IPS-11a (cell line): ENCODE measurements at regions not wholly inside any gene's neighbourhood (a gene's known extent, or its start where the extent isn't known, plus 50 kb on each side); places are given as distances from the start of the nearest gene placed in this dataset.

Source experiments
- H3K4me3 ChIP-seq: one replicate; pipeline ENCODE4 v1.5.1; 2013; ENCODE audit warnings: low read depth, low read length, control low read depth

DNA sequence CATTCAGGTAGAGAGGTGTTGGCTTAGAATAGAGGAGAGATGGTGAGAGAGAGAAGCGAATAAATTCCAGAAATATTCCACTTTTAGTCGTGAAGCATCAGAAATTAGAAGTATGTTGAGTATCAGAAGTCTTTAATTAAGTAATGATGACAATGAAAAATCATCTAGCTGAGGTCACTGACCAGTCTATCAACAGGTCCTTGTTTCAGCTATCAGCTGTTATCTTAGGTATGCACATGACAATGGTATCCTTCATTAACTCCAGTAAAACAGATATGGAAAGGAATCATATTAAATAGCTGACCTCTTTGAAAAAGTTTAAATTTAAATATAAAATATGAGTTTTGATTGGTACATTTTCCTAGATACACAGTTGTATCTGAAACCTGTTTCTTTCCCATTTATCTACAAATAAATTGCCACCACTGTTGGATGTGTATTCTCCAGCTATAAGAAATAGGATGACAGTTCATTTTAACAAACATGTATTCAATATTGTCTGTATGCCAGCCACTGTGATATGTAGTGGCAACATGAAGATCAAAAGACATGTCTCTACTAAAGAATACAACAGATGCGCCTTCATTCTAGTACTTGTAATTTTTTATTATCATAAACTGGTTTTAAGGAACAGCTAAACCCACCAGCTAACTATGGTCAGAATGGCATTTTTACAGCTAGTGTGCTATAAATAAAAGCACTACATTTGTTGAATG lies 424.2 kb upstream of the DCN start:
- no peak overlapping the region for H3K4me3 ChIP-seq

DNA sequence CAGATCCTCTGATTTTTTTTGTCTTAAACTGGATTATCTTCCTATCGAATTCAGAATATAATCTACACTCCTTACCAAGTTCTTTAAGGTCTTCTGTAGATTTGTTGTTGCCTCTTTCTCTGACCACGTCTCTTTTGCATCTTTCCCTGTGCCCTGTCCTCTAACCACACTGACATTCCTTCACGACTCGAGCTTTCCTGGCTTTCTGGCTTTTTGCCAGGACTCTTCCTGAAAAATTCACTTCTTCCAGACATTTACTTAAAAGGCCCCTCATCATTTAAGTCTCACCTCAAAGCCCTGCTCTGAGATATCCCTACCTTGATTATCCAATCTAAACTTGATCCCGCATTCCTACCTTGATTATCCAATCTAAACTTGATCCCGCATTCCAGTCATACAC lies 422.3 kb upstream of the DCN start:
- H3K4me3 ChIP-seq: no peak overlapping the region

DNA sequence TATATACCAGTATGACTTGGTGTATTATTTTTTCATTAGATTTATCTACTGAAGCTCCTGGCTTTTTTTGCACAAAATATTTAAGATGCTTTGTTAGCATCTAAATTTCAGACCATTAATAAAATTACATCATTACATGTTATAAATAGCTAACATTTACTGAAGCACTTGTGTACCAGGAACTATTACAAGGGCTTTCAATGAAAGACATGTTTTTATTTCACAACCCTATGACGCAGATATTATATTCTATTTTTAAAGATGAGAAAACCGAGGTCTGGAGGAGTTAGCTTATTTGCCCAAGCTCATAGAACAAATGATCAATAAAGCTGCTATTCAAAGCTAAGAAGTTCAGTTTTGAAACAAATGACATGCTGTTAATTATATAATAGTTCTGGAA lies 420.4 kb upstream of the DCN start:
- no peak overlapping the region for H3K4me3 ChIP-seq

DNA sequence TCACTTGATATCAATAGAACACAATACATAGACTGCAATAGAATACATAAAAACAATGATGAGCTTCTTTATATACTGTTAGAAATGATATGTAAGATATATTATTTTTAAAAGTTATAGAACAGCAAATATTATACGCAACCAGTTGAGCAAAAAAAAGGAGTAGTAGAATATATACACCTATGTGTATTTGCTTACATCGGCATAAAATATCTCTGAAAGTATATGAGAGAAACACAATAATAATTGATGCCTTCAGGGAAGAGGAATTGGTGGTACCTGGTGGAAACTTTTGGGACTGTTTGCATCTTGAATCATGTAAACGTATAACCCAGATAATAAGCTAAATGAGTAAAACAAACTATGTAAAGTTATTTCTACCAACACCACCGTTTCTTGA lies 418.4 kb upstream of the DCN start:
- H3K4me3 ChIP-seq: no peak overlapping the region

DNA sequence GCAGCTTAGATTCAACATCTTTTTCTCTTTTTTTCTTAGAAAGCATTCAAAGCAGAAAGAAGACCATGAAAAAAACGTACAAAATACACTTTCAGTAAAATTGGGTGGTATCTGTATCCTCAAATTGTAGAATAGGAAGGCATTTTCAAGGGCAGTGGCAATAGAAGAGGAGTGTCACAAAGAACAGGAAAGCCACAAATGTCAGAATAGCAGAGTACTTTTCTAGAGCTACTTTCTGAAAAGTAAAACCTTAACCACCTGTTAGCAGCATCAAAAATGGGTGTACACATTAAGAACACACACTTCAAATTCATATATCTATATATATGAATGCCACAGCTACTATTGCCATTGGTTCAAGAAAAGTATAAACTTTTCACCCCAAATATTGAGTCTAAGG lies 412.1 kb upstream of the DCN start:
- H3K4me3 ChIP-seq: no peak overlapping the region

DNA sequence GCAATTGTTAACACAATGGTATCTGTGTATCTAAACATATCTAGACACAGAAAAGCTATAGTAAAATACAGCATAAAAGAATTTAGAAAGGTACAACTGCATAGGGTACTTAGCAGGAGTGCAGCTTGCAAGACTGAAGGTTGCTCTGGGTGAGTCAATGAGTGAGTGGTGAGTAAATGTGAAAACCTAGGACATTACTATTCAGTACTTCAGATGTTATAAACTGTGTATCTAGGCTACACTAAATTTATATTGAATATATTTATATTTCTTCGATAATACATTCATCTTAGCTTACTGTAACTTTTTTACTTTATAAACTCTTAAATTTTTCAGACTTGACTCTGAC lies 409.0 kb upstream of the DCN start:
- H3K4me3 ChIP-seq: no peak overlapping the region

DNA sequence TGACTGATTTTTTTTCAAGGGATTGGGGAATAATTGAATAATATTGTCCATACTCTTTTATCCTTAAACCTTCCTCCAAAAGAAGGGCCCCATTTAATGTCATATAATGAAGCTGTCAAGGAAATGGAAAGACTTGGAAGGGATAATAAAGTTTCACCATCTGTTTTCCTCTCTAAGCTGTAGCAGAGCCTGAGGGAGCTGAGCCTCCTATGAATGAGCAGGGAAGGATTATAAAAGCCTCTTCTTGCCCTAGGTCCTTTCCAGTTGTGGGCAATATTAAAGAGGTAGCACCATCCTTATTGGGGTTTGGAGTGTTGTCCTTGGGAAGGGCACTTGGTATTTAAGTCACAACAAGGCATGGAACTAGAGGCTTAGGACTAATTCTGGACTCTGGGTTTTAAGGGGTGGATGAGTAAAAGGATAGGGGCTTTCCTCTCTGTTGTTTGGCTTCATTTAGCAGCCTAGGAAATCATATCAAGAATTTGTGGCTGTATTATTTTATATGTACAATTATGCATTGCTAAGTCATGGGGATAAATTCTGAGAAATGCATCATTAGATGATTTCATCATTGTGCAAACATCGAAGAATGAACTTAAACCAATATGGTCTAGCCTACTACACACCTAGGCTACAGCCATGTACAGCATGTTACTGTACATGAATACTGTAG lies 408.5 kb upstream of the DCN start:
- H3K4me3 ChIP-seq: no peak overlapping the region

DNA sequence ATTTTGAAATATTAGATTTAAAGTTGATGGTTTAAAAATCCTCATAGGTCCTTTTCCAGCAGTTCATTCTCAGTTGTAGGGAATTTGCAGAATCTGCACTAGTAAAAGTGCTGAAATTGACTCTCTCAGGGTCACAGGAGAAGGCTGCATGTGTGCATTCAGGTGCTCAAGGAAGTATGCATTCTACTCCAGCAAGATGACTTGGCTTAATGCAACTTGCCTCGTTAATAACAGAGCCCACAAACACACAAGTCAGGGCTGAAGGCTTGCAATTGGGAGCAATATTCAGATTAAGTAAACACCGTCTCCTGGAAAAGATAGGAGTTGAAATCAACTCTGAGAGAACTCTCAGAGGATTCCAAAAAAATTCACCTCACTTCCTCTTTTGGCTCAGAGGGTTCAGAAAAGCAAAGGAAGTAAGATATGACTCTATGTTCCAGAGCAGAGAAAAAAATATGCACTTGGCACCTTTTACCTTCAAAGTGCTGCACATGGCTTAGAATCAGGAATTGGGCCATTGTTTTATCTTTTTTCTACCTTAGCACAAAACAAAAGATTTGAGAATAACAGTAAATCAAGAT lies 406.3 kb upstream of the DCN start:
- H3K4me3 ChIP-seq: no peak overlapping the region

DNA sequence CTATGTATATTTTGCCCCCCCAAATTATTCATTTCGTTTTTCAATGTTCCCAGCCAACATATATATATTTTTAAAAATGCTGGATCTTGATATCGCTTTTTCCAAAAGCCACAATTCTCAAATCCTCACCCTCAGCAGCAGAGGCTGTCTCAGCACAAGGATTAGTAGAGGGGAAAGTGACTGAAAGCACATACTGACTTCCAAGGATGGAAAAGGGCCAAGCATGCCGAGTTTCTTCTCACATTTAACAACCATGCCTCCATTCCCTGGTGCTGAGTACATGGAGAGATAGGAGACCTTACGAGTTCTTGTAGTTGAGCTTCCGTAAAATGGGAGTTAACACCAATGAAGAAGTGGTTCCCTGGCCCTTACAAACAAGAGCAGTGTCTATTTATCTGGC lies 403.4 kb upstream of the DCN start:
- H3K4me3 ChIP-seq: no peak overlapping the region

DNA sequence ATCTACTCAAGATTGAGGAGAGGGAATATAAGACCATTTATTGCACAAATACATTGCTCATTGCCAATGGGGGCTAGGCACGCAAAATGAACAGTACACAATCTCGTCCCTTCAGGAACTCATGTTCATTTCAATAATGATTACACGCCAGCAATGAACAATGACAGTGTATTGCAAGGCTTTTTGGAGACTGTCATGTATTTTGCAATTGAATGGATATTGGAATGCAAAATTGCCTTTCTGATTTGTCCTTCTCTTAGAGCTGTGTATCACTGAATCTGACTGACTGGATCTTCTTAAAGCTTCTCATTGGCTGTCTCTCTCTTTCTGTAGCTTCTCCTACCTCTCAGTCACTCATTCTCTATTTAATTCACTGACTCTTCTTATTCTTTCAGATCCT lies 400.2 kb upstream of the DCN start:
- H3K4me3 ChIP-seq: no peak overlapping the region

DNA sequence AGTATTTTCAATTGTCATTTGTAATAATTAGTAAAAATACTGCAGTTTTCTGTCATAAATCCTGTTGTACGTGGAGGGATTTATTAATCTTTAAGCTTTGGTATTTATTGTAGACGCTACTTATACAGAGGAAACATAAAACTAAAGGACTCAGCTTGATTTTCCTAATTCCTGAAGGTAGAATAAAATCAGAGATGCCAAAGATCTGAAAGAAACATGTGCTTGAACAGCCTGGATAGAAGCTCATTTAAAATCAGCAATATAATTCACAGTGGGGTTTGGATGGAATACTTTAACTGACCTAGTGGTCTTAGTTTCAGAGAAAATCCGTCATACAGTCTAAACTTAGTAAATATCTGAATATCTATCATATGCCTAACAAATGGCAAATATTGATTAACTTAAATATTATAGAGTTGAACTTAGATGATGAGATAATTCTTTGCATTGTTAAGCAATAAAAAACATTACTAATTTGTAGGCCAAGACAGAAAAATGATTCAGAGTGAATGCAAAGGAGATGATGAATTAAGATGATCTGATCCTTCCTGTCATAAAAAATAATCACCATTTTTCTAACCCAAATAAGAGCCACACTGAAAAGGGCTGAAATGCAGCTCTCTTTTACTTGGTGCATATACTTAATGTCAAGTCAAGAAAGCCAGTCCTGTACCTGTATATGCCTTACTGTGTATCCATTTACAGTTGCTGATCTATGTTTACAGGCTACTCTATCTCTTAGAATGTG lies 397.1 kb upstream of the DCN start:
- no peak overlapping the region for H3K4me3 ChIP-seq

DNA sequence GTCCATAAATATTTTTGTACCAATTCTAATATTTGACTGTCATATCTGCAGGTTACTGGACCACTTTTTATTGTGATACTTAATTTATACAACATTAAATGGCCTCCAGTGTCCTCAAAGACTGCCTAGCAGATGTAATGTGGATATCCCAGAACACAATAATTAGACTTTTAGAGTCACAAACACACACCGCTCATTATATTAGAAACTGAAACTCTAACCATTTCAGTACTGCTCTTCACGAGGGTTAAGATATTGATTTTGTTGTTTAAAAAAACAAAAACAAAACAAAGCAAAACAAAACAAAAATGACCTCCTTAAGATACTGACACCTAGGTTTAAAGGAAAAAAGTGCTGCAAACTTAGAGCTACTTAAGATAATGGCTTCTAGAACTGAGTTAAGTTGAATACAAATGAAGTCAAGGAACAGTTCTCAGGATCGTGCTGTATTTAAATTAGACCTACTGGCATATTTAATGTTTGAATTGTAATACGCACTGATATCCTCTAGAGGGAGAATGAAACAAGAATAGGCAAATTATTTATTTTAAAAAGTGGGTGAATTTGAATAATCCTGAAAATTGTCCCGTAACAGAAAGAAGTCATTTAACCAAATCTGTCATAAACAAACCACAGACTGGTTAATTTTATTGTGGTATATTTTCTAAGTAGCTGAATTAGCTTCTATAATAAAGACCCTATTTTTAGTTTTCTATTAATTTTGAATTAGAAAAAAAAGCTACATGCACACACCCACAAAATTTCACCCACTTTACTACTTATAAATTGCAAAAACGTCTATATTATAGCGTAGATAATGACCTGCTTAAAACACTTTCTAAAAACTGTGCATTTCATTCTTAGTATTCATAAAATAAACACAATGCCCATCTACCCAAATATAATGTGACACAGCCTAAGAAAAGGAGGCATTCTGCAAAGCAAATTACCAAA lies 395.2 kb upstream of the DCN start:
- no peak overlapping the region for H3K4me3 ChIP-seq

DNA sequence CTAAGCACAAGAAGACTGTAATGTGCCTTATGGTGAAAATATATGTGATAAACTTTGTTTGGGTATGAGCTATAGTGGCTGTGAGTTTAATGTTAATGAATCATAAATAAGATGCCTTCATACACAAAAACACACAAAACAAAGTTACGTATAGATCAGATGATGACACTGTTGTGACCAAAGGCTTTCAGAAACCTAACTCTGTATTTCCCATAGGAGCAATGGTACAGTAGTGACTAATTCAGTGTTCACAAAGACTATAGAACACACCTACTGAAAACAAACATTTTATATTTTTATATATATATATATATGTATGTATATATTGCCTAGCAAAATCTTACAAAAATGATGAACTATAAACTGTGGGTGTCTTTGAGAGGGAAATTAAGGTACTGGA lies 393.8 kb upstream of the DCN start:
- no peak overlapping the region for H3K4me3 ChIP-seq

DNA sequence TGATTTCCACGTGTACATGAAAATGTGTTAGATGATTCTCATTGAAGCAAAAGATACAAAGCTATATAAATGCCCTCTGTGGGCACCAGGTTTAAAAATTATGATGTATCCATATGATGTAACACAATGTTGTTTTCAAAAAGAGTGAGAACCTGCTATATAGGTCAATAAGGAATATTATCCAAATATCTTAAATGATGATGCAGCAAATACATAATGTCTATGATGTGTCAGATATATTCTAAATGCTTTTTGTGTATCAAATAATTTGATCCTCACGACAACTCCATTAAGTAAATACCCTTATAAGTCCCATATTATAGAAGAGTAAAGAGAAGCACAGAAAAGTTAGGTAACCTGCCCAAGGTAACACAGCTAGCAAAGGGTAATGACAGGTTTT lies 393.0 kb upstream of the DCN start:
- no peak overlapping the region for H3K4me3 ChIP-seq

DNA sequence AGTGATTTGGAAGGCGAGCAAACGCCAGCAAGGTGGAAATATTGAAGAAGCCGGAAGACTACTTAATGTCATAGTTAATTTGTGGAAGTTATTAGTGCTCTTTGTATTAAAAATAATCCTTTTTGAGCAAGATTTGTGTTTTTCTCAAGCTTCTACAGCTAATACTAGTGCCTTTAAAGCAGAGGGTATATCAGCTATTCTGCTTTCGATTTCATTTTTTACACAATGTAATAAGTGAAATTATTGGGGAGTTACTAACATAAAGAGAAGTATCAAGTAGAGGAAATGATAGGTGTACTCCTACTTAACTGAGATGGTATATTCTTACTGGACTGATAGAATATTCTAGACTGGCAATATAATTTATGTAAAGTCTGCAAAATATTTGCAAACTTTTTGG lies 392.4 kb upstream of the DCN start:
- H3K4me3 ChIP-seq: no peak overlapping the region

DNA sequence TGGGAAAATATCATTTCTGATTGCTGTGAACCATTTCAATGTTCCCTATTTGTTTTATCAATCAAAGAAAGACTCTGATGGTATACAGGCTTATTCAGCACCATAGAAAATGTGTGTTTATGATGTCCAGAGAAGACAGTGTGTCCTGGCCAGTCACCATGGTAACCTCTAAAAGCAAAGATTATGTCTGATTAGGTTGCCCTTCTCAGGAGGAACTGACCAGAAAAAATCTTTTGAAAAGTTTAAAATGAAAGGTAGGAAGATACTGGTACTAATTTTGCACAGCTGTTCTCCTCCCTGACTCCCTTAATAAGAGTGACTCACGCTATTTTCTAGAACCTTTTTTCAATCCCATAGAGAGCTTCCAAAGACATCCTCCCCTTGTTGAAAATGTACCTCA lies 391.8 kb upstream of the DCN start:
- H3K4me3 ChIP-seq: no peak overlapping the region

DNA sequence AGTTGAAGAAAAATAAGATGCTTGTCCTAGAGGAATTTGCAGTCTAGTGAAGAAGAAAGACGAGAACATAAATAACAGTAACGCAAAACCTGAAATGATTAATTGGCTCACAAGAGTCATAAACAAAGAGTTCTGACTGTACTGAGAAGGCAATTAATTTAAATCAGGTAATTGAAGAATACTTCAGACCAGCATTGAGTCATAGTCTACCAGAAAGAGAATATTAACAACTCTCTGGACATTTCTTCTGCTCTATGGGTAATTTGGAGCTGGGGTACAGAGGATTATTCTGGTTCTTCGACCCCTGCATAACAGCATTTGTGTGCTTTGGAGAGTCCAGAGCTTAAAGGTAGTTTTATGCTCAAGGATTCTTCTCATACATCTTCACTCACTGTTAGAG lies 390.3 kb upstream of the DCN start:
- H3K4me3 ChIP-seq: no peak overlapping the region

DNA sequence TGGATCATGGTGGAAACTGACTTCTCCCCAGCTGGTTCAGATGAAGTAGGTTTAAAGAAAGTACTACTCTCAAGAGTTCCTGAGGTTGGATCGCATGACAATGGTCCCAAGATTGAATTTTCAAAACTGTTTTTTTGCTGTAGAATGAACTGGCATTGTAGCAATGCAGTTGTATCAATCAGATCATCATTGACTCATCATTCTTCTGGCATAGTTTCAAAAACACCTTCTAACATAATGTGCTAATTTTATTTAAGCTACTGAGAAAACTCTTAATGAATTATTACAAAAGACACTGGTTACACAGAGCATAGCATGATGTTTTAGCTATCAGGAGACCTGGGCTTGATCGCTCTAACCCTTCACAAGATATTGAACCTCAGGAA lies 384.5 kb upstream of the DCN start:
- H3K4me3 ChIP-seq: no peak overlapping the region

DNA sequence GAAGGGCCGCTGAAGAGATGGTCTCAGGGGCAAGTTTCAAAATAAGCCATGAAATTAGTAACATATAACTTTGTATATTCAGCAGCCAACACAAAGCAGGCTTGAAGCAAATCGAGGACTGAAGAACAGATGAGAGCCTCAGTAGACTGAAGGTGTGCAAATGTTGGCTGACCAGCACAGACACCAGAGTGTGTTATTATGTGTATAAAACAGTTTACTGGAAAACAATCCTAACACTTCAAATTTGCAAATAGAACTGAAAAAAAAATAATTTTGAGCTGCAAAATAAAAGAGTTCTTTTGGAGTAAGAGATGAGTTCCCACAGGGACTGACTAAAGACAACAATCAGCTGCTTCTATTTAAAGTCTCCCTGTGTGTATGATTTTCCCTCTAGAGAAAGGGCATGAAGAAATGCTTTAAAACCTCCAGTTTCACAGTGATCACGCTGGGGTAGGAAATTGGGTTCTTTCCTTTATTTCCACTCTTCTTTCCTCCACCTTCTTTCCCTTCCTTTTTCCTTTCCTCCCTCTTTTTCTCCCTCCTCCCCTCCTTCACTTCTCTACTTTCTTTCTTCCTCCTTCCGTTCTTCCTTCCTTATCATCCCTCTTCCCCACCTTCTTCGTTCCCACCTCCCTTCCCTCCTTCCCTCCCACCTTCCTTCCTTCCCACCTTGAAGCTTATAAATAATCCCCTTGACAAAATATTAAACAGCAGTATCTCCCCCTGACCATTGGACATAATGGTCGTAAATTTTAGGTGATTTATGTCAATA lies 383.9 kb upstream of the DCN start:
- no peak overlapping the region for H3K4me3 ChIP-seq

DNA sequence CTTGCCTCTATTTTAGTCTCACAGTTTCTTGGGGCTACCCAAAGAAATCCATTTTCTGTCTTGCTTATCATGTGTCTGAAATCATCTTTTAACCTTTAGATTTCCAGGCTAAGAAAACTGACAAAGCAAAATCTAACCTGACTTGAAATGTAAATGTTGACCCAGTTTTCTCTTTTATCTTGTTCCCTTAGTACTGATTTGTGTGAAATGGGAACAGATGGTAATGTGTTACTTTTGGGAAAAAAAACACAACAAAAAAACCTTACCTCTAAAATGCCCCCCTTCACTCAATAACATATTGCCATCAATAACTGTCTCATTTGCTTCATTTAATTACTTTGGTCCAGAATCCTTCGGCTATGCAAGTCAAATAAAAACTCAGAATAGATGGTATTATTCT lies 383.2 kb upstream of the DCN start:
- no peak overlapping the region for H3K4me3 ChIP-seq
